Endothelial cell (in vitro differentiated cells): ENCODE measurements at regions not wholly inside any gene's neighbourhood (a gene's known extent, or its start where the extent isn't known, plus 50 kb on each side); places are given as distances from the start of the nearest gene placed in this dataset.

ENCODE experiments used
- DNase-seq: peaks from one replicate; pipeline ENCODE4 v3.0.0; 2021; ENCODE audit warnings: low spot score
- H3K27ac Mint-ChIP-seq: one replicate; pipeline ENCODE4 v1.8.0; 2021; ENCODE audit warnings: mixed read lengths, inconsistent platforms; ENCODE audit not compliant: unreplicated experiment
- H3K27me3 Mint-ChIP-seq: one replicate; pipeline ENCODE4 v1.8.0; 2021; ENCODE audit warnings: mild to moderate bottlenecking, moderate library complexity, mixed read lengths, inconsistent platforms; ENCODE audit not compliant: unreplicated experiment
- H3K36me3 Mint-ChIP-seq: one replicate; pipeline ENCODE4 v1.8.0; 2021; ENCODE audit warnings: mild to moderate bottlenecking, low read depth, mixed read lengths, inconsistent platforms; ENCODE audit not compliant: unreplicated experiment
- H3K4me1 Mint-ChIP-seq: one replicate; pipeline ENCODE4 v1.8.0; 2021; ENCODE audit warnings: mild to moderate bottlenecking, mixed read lengths, inconsistent platforms; ENCODE audit not compliant: unreplicated experiment
- H3K4me3 Mint-ChIP-seq: one replicate; pipeline ENCODE4 v1.8.0; 2021; ENCODE audit warnings: mild to moderate bottlenecking, mixed read lengths, inconsistent platforms; ENCODE audit not compliant: unreplicated experiment
- H3K9me3 Mint-ChIP-seq: one replicate; pipeline ENCODE4 v1.8.0; 2021; ENCODE audit warnings: mixed read lengths, inconsistent platforms; ENCODE audit not compliant: unreplicated experiment
- TF ChIP-seq, protein P1 (sequence below): fragments of 200-600 bp; sonication (generic); IDR thresholded peaks from one replicate; pipeline ENCODE4 v1.5.0; 2021; ENCODE audit warnings: antibody characterized with exemption; ENCODE audit not compliant: unreplicated experiment

DNA sequence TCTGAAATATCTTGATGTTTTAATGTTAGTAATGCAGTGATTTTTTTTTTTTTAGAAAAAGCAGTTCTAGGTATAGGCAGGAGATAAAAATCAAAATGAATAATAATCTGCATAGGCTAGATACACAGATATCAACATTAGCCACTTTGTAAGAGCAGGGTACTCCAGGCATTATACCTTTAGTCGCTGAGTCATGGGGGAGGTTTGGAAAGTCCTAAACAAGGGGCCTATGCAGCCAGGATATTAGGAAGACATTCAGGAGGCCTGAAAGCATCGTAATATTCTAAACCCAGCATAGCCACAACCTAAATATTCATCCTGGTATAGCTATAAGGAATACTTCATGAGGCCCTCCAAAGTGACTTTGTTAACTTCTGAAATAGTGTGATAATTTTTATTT lies 258.1 kb upstream of the NECTIN3 start:
- H3K4me1 Mint-ChIP-seq = peaks cover 11% of the 10 kb centered on the region

DNA sequence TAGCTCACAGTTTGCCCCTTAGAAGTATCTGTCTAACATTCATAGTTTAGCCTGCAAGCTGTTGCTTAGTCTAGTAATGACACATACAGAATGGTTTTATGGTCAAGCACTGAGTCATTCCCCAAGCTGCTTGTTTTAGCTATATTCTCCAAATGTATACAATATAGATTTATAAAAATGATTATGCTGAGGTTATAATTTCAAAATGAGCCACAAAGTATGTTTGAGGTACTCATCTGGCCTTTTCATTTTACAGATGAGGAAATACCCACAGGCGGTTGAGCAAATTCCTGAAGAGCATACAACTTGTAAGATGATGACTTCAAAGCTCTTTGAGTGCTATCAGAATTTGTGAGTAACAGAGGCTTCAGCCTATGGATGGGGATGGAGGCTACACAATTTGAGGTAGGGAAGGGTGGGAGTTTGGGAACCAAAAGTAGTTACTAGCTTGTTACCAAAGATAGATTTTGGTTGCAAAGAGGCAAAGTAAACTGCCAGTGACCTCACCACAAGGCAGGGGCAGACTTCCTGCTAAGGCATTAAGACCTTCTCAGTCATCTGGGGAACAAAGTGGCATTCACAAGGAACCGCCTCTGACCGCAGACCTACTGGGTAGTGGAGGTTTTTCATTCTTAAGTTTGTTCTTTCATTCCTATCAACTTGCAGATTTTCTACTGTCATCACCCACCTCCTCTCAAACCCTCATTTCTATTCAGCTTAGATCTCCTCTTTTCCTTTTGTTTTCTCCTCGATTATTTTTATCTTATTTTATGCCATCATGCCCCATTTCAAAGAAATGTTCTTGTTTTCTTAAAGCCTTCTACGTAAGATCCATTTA lies 257.2 kb upstream of the NECTIN3 start:
- peak overlapping the region; percentile 80 for H3K27ac Mint-ChIP-seq
- H3K4me3 Mint-ChIP-seq = no peak overlapping the region
- H3K36me3 Mint-ChIP-seq = no peaks in the 10 kb centered on the region
- TF ChIP-seq, protein P1, sequence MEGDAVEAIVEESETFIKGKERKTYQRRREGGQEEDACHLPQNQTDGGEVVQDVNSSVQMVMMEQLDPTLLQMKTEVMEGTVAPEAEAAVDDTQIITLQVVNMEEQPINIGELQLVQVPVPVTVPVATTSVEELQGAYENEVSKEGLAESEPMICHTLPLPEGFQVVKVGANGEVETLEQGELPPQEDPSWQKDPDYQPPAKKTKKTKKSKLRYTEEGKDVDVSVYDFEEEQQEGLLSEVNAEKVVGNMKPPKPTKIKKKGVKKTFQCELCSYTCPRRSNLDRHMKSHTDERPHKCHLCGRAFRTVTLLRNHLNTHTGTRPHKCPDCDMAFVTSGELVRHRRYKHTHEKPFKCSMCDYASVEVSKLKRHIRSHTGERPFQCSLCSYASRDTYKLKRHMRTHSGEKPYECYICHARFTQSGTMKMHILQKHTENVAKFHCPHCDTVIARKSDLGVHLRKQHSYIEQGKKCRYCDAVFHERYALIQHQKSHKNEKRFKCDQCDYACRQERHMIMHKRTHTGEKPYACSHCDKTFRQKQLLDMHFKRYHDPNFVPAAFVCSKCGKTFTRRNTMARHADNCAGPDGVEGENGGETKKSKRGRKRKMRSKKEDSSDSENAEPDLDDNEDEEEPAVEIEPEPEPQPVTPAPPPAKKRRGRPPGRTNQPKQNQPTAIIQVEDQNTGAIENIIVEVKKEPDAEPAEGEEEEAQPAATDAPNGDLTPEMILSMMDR = no peak
- peaks cover 11% of the 10 kb centered on the region for H3K4me1 Mint-ChIP-seq
- H3K27me3 Mint-ChIP-seq = peaks cover 2% of the 10 kb centered on the region
- H3K9me3 Mint-ChIP-seq = no peaks in the 10 kb centered on the region
- DNase-seq = no peak

More for the DNA sequence above, 258.1 kb upstream of the NECTIN3 start:
- no peak overlapping the region for H3K4me3 Mint-ChIP-seq
- no peak overlapping the region for H3K27ac Mint-ChIP-seq
- TF ChIP-seq, protein P1 = no peak
- no peaks in the 10 kb centered on the region for H3K36me3 Mint-ChIP-seq
- H3K9me3 Mint-ChIP-seq = no peaks in the 10 kb centered on the region
- H3K27me3 Mint-ChIP-seq = peaks cover 2% of the 10 kb centered on the region
- no peak for DNase-seq

DNA sequence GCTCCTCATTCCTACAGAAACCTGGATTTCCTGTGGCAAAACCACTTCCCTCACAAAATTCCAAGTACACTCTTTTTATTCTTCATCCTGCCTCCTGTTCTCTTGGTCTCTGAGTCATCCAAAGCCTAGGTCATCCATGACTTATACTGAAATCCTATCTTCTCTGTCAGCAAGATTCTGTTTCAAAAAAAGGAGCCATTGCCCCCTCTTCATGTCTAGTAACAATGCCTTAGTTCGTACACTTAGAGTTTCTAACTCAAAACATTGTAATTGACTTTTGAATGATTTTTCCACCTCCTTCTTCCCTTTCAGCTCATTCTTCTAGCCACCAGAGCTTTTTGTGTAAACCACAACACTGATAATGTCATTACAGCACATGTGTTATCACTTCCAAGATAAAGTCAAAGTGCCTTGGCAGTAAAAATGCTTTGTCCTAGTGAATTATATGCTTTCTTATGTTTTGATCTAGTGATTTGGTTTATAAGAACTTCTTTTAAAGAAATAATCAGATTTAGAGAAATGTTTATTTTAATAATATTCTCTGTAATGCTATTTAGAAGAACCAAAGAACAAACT lies 256.5 kb upstream of the NECTIN3 start:
- H3K4me3 Mint-ChIP-seq = no peak overlapping the region
- H3K27me3 Mint-ChIP-seq = peaks cover 2% of the 10 kb centered on the region
- H3K4me1 Mint-ChIP-seq = peaks cover 11% of the 10 kb centered on the region
- H3K9me3 Mint-ChIP-seq = no peaks in the 10 kb centered on the region
- TF ChIP-seq, protein P1 = no peak
- no peaks in the 10 kb centered on the region for H3K36me3 Mint-ChIP-seq
- no peak for DNase-seq
- peak overlapping the region; percentile 80 for H3K27ac Mint-ChIP-seq

- Mint-ChIP-seq H3K4me1 (peaks cover 8% of the 10 kb centered on the region), H3K36me3 (no peaks in the 10 kb centered on the region), H3K27me3 (peaks cover 2% of the 10 kb centered on the region), H3K27ac (no peak overlapping the region), H3K4me3 (no peak overlapping the region), H3K9me3 (no peaks in the 10 kb centered on the region)
- no peak for DNase-seq
- TF ChIP-seq, protein P1 = no peak
These were observed 255.6 kb upstream of the NECTIN3 start for GRCh38 chr3:110816008-110816407.

- H3K4me3 Mint-ChIP-seq = no peak overlapping the region
- H3K27ac Mint-ChIP-seq = no peak overlapping the region
- DNase-seq = no peak
- H3K27me3 Mint-ChIP-seq = no peaks in the 10 kb centered on the region
- H3K9me3 Mint-ChIP-seq = no peaks in the 10 kb centered on the region
- H3K36me3 Mint-ChIP-seq = no peaks in the 10 kb centered on the region
- no peaks in the 10 kb centered on the region for H3K4me1 Mint-ChIP-seq
- TF ChIP-seq, protein P1 = no peak
These were observed 250.0 kb upstream of the NECTIN3 start for GRCh38 chr3:110821586-110821985.
